Endodermal cell (in vitro differentiated cells): ENCODE measurements at regions not wholly inside any gene's neighbourhood (a gene's known extent, or its start where the extent isn't known, plus 50 kb on each side); places are given as distances from the start of the nearest gene placed in this dataset.

Source experiments
- DNase-seq: peaks from one replicate; pipeline ENCODE4 v3.0.0-alpha.2; 2017
- H3K27ac ChIP-seq: 2 replicates; pipeline ENCODE4 v1.5.1; 2013; ENCODE audit warnings: mild to moderate bottlenecking, low read depth, low read length, moderate library complexity
- H3K27me3 ChIP-seq: 2 replicates; pipeline ENCODE4 v1.6.1; 2013; ENCODE audit warnings: mild to moderate bottlenecking, low read length, moderate library complexity; ENCODE audit not compliant: insufficient read depth, control insufficient read depth, poor library complexity, severe bottlenecking
- H3K36me3 ChIP-seq: 2 replicates; pipeline ENCODE4 v1.7.0; 2013; ENCODE audit warnings: mild to moderate bottlenecking, low read length, moderate library complexity; ENCODE audit not compliant: control insufficient read depth, insufficient read depth
- H3K4me1 ChIP-seq: one replicate; pipeline ENCODE4 v1.7.0; 2013; ENCODE audit warnings: low read length; ENCODE audit not compliant: control insufficient read depth, insufficient read depth
- H3K4me3 ChIP-seq: 2 replicates; pipeline ENCODE4 v1.5.1; 2013; ENCODE audit warnings: mild to moderate bottlenecking, low read length, moderate library complexity
- H3K9ac ChIP-seq: 2 replicates; pipeline ENCODE4 v1.6.1; 2013; ENCODE audit warnings: mild to moderate bottlenecking, low read length, moderate library complexity; ENCODE audit not compliant: poor library complexity, severe bottlenecking; ENCODE audit errors: extremely low read depth
- H3K9me3 ChIP-seq: 2 replicates; pipeline ENCODE4 v1.6.1; 2013; ENCODE audit warnings: mild to moderate bottlenecking, low read length, moderate library complexity; ENCODE audit not compliant: control insufficient read depth
- H3K27ac Mint-ChIP-seq: 2 replicates; pipeline ENCODE4 v1.8.0; 2020; ENCODE audit warnings: mixed read lengths
- H3K27me3 Mint-ChIP-seq: 2 replicates; pipeline ENCODE4 v1.8.0; 2021; ENCODE audit warnings: mild to moderate bottlenecking, mixed read lengths; ENCODE audit not compliant: insufficient read depth
- H3K36me3 Mint-ChIP-seq: 2 replicates; pipeline ENCODE4 v1.8.0; 2020; ENCODE audit warnings: low read depth, mixed read lengths
- H3K4me1 Mint-ChIP-seq: 2 replicates; pipeline ENCODE4 v1.8.0; 2020; ENCODE audit warnings: mixed read lengths
- H3K4me3 Mint-ChIP-seq: 2 replicates; pipeline ENCODE4 v1.8.0; 2020; ENCODE audit warnings: mild to moderate bottlenecking, moderate library complexity, mixed read lengths
- H3K9me3 Mint-ChIP-seq: 2 replicates; pipeline ENCODE4 v1.8.0; 2020; ENCODE audit warnings: mild to moderate bottlenecking, mixed read lengths
- whole genome bisulfite sequencing, 2 experiments: methylation state at CpG; one replicate each; pipeline versions ENCODE4 v1.1.5 to v1.1.7; 2013; ENCODE audit warnings: missing lambda C conversion rate in 2 of 2, mixed read lengths in 1 of 2; ENCODE audit not compliant: insufficient coverage in 1 of 2, insufficient read length in 1 of 2; 5-methylcytosine and 5-hydroxymethylcytosine counted together
- TF ChIP-seq, protein P1 (sequence below): fragments of 200-600 bp; sonication (generic); conservative IDR thresholded peaks from 2 replicates; pipeline ENCODE4 v1.5.0; 2021; ENCODE audit warnings: antibody characterized with exemption, mild to moderate bottlenecking

GRCh38 chr2:181318504-181319280, 138.5 kb upstream of the ITGA4 start:
- Mint-ChIP-seq H3K4me1 (peaks cover 5% of the 10 kb centered on the region), H3K27me3 (no peaks in the 10 kb centered on the region), H3K27ac (no peak overlapping the region), H3K9me3 (no peaks in the 10 kb centered on the region), H3K36me3 (no peaks in the 10 kb centered on the region), H3K4me3 (no peak overlapping the region)
- TF ChIP-seq, protein P1, sequence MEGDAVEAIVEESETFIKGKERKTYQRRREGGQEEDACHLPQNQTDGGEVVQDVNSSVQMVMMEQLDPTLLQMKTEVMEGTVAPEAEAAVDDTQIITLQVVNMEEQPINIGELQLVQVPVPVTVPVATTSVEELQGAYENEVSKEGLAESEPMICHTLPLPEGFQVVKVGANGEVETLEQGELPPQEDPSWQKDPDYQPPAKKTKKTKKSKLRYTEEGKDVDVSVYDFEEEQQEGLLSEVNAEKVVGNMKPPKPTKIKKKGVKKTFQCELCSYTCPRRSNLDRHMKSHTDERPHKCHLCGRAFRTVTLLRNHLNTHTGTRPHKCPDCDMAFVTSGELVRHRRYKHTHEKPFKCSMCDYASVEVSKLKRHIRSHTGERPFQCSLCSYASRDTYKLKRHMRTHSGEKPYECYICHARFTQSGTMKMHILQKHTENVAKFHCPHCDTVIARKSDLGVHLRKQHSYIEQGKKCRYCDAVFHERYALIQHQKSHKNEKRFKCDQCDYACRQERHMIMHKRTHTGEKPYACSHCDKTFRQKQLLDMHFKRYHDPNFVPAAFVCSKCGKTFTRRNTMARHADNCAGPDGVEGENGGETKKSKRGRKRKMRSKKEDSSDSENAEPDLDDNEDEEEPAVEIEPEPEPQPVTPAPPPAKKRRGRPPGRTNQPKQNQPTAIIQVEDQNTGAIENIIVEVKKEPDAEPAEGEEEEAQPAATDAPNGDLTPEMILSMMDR: no peak
- DNase-seq: no peak
- H3K9me3 ChIP-seq: no peaks in the 10 kb centered on the region
- WGBS, 2 experiments: 95 to 100% methylated on average over 1 to 3 of the region's 3 CpGs
- H3K36me3 ChIP-seq: no peaks in the 10 kb centered on the region
- no peak overlapping the region for H3K9ac ChIP-seq
- H3K4me1 ChIP-seq: no peaks in the 10 kb centered on the region
- no peaks in the 10 kb centered on the region for H3K27me3 ChIP-seq
- H3K4me3 ChIP-seq: no peak overlapping the region
- no peak overlapping the region for H3K27ac ChIP-seq

DNA sequence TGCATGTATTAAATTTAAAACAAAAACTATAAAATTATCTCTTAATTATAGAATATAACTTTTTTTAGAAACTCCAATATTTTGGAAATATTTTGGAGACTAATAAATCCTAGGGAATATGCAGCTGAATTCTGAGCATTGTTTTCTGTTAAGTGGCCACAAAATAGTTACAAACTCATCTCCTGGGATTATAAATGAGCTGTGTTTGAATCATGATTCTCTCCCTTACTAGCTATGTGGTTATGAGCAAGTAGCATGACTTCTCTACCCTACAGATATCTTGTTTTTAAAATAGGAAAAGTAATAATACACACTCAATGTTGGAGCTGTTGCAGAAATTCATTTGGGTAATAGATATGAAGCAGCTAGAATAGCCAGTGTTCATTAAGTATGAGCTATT, 137.9 kb upstream of the ITGA4 start:
- no peak overlapping the region for H3K27ac Mint-ChIP-seq
- no peak for DNase-seq

GRCh38 chr2:181320638-181321037, 136.5 kb upstream of the ITGA4 start:
- Mint-ChIP-seq H3K4me1 (peaks cover 13% of the 10 kb centered on the region), H3K27me3 (no peaks in the 10 kb centered on the region), H3K9me3 (no peaks in the 10 kb centered on the region), H3K27ac (no peak overlapping the region), H3K4me3 (no peak overlapping the region), H3K36me3 (no peaks in the 10 kb centered on the region)
- Histone ChIP-seq H3K27ac (no peak overlapping the region), H3K27me3 (no peaks in the 10 kb centered on the region), H3K9me3 (no peaks in the 10 kb centered on the region), H3K36me3 (no peaks in the 10 kb centered on the region), H3K9ac (no peak overlapping the region), H3K4me1 (no peaks in the 10 kb centered on the region), H3K4me3 (no peak overlapping the region)
- DNase-seq: no peak
- TF ChIP-seq, protein P1: no peak
- WGBS, 2 experiments: 96 to 100% methylated on average over 2 of the region's 2 CpGs

More for the DNA sequence above, 137.9 kb upstream of the ITGA4 start:
- Histone ChIP-seq H3K4me1 (no peaks in the 10 kb centered on the region), H3K9ac (no peak overlapping the region), H3K9me3 (no peaks in the 10 kb centered on the region), H3K36me3 (no peaks in the 10 kb centered on the region), H3K27me3 (no peaks in the 10 kb centered on the region), H3K4me3 (no peak overlapping the region), H3K27ac (no peak overlapping the region)
- H3K9me3 Mint-ChIP-seq: no peaks in the 10 kb centered on the region
- H3K36me3 Mint-ChIP-seq: no peaks in the 10 kb centered on the region
- no peaks in the 10 kb centered on the region for H3K27me3 Mint-ChIP-seq
- TF ChIP-seq, protein P1: no peak
- no peak overlapping the region for H3K4me3 Mint-ChIP-seq
- H3K4me1 Mint-ChIP-seq: peaks cover 8% of the 10 kb centered on the region
